Neural cell (in vitro differentiated cells): ENCODE measurements at regions not wholly inside any gene's neighbourhood (a gene's known extent, or its start where the extent isn't known, plus 50 kb on each side); places are given as distances from the start of the nearest gene placed in this dataset.

Source experiments
- EZH2 ChIP-seq: fragments of 200-600, 300-800 bp; shearing (Covaris generic), sonication (generic); IDR thresholded peaks from 2 replicates; pipeline ENCODE4 v1.6.1; 2014; ENCODE audit warnings: antibody characterized with exemption, low read length, borderline replicate concordance, mild to moderate bottlenecking; ENCODE audit not compliant: insufficient read depth, poor library complexity, severe bottlenecking
- MXI1 ChIP-seq: fragments of 450-650 bp; conservative IDR thresholded peaks from 2 replicates; pipeline ENCODE4 v1.6.1; 2014; ENCODE audit warnings: antibody characterized with exemption, mild to moderate bottlenecking; ENCODE audit not compliant: poor library complexity, severe bottlenecking
- POLR2AphosphoS5 ChIP-seq: IDR thresholded peaks from 2 replicates; pipeline ENCODE4 v1.6.1; 2012
- TAF1 ChIP-seq: IDR thresholded peaks from 2 replicates; pipeline ENCODE4 v1.6.1; 2012; ENCODE audit warnings: low read depth
- TF ChIP-seq, protein P1 (sequence below): fragments of 450-650 bp; IDR thresholded peaks from 2 replicates; pipeline ENCODE4 v1.5.1; 2014; ENCODE audit warnings: antibody characterized with exemption, mild to moderate bottlenecking, moderate library complexity; ENCODE audit not compliant: poor library complexity, severe bottlenecking
- TF ChIP-seq, protein P2 (sequence below): IDR thresholded peaks from 2 replicates; pipeline ENCODE4 v1.6.1; 2012; ENCODE audit warnings: borderline replicate concordance

DNA sequence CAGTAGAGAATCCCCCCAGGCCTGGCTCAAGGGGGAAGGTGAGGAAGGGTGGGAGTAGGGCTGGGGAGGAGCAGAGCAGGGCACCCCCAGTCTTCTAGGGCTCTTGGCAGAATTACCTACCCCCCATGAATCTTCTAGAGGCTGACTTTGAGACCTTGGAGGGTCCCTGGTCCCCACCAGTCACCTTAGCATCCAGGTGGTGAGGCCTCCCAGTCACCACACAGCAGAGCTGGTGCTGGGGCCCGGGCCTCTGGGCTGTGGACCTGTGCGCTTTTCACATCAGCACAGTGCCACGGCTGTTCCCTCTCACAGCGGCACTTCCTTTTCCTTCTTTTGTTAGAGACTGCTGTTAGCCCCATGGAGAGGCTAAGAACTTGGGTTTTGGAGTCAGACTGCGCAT, 148.6 kb upstream of the PITX1 start:
- TF ChIP-seq MXI1 (no peak), EZH2 (no peak), POLR2AphosphoS5 (no peak), TAF1 (no peak)
- TF ChIP-seq, protein P1, sequence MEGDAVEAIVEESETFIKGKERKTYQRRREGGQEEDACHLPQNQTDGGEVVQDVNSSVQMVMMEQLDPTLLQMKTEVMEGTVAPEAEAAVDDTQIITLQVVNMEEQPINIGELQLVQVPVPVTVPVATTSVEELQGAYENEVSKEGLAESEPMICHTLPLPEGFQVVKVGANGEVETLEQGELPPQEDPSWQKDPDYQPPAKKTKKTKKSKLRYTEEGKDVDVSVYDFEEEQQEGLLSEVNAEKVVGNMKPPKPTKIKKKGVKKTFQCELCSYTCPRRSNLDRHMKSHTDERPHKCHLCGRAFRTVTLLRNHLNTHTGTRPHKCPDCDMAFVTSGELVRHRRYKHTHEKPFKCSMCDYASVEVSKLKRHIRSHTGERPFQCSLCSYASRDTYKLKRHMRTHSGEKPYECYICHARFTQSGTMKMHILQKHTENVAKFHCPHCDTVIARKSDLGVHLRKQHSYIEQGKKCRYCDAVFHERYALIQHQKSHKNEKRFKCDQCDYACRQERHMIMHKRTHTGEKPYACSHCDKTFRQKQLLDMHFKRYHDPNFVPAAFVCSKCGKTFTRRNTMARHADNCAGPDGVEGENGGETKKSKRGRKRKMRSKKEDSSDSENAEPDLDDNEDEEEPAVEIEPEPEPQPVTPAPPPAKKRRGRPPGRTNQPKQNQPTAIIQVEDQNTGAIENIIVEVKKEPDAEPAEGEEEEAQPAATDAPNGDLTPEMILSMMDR = no peak
- TF ChIP-seq, protein P2, sequence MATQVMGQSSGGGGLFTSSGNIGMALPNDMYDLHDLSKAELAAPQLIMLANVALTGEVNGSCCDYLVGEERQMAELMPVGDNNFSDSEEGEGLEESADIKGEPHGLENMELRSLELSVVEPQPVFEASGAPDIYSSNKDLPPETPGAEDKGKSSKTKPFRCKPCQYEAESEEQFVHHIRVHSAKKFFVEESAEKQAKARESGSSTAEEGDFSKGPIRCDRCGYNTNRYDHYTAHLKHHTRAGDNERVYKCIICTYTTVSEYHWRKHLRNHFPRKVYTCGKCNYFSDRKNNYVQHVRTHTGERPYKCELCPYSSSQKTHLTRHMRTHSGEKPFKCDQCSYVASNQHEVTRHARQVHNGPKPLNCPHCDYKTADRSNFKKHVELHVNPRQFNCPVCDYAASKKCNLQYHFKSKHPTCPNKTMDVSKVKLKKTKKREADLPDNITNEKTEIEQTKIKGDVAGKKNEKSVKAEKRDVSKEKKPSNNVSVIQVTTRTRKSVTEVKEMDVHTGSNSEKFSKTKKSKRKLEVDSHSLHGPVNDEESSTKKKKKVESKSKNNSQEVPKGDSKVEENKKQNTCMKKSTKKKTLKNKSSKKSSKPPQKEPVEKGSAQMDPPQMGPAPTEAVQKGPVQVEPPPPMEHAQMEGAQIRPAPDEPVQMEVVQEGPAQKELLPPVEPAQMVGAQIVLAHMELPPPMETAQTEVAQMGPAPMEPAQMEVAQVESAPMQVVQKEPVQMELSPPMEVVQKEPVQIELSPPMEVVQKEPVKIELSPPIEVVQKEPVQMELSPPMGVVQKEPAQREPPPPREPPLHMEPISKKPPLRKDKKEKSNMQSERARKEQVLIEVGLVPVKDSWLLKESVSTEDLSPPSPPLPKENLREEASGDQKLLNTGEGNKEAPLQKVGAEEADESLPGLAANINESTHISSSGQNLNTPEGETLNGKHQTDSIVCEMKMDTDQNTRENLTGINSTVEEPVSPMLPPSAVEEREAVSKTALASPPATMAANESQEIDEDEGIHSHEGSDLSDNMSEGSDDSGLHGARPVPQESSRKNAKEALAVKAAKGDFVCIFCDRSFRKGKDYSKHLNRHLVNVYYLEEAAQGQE = no peak
